ENCODE measurements at regions not wholly inside any gene's neighbourhood (a gene's known extent, or its start where the extent isn't known, plus 50 kb on each side); places are given as distances from the start of the nearest gene placed in this dataset.

DNA sequence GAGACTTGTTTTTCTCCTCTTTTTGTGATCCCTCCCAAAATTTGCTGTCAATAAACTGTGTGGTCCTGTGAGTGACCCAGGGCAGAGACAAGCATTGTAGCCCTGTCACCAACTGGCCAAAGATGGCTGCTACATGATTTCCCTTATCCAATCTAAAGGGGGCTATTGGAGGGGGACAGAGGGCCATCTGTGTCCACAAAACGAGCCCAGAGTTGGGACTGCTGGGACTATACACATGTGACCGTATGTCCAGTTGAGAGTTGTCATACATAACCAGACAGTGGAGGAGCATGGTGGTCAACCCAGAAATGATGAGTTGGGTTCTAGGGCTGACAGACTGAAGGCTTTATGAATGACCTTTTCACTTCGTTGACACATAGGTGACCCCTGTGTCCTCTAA lies 55.3 kb upstream of the SDK1 start:
- no peak for TF ChIP-seq SMC3 (IDR thresholded peaks at IDR 0.05; ENCODE audit: low read depth, low read length)
- TF ChIP-seq RCOR1 (IDR thresholded peaks at IDR 0.05; ENCODE audit: insufficient replicate concordance, low read length): no peak
- TF ChIP-seq, protein P1, sequence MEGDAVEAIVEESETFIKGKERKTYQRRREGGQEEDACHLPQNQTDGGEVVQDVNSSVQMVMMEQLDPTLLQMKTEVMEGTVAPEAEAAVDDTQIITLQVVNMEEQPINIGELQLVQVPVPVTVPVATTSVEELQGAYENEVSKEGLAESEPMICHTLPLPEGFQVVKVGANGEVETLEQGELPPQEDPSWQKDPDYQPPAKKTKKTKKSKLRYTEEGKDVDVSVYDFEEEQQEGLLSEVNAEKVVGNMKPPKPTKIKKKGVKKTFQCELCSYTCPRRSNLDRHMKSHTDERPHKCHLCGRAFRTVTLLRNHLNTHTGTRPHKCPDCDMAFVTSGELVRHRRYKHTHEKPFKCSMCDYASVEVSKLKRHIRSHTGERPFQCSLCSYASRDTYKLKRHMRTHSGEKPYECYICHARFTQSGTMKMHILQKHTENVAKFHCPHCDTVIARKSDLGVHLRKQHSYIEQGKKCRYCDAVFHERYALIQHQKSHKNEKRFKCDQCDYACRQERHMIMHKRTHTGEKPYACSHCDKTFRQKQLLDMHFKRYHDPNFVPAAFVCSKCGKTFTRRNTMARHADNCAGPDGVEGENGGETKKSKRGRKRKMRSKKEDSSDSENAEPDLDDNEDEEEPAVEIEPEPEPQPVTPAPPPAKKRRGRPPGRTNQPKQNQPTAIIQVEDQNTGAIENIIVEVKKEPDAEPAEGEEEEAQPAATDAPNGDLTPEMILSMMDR (conservative IDR thresholded peaks at IDR 0.05; ENCODE audit: low read depth, low read length): no peak
- TF ChIP-seq POLR2A (IDR thresholded peaks at IDR 0.05; ENCODE audit: low read depth, low read length): no peak
